ENCODE measurements at regions not wholly inside any gene's neighbourhood (a gene's known extent, or its start where the extent isn't known, plus 50 kb on each side); places are given as distances from the start of the nearest gene placed in this dataset.
"Not testable (repeated sequence)": the region's sequence is repeated elsewhere in the genome, so short reads cannot be mapped to it uniquely, and the experiment has no call there.

GRCh38 chr2:105494683-105495425 is 96.0 kb upstream of the FHL2 start:
- DNase-seq (ENCODE audit: low spot score) = no peak

- DNase-seq (ENCODE audit: low spot score) = no peak
Measured at GRCh38 chr2:105490956-105491355, 92.1 kb upstream of the FHL2 start.

- DNase-seq (ENCODE audit: low spot score) = no peak
Measured at GRCh38 chr2:105490204-105490603, 91.4 kb upstream of the FHL2 start.

GRCh38 chr2:105489168-105489878 is 90.5 kb upstream of the FHL2 start:
- DNase-seq (ENCODE audit: low spot score) = no peak

- no peak for DNase-seq (ENCODE audit: low spot score)
Measured at GRCh38 chr2:105488285-105488684, 89.4 kb upstream of the FHL2 start.

- DNase-seq (ENCODE audit: low spot score) = no peak
Measured at GRCh38 chr2:105487142-105488069, 88.6 kb upstream of the FHL2 start.

- DNase-seq (ENCODE audit: low spot score) = no peak
Measured at GRCh38 chr2:105486762-105487141, 87.9 kb upstream of the FHL2 start.

- no peak for DNase-seq (ENCODE audit: low spot score)
Measured at GRCh38 chr2:105478670-105479069, 79.8 kb upstream of the FHL2 start.

GRCh38 chr2:105477050-105477620 is 78.3 kb upstream of the FHL2 start:
- DNase-seq (ENCODE audit: low spot score) = not testable (repeated sequence)

GRCh38 chr2:105473011-105473410 is 74.2 kb upstream of the FHL2 start:
- DNase-seq (ENCODE audit: low spot score) = no peak

- DNase-seq (ENCODE audit: low spot score) = no peak
Measured at GRCh38 chr2:105470979-105471378, 72.1 kb upstream of the FHL2 start.

- no peak for DNase-seq (ENCODE audit: low spot score)
Measured at GRCh38 chr2:105469781-105470180, 70.9 kb upstream of the FHL2 start.

GRCh38 chr2:105468582-105469042 is 69.8 kb upstream of the FHL2 start:
- no peak for DNase-seq (ENCODE audit: low spot score)

- no peak for DNase-seq (ENCODE audit: low spot score)
Measured at GRCh38 chr2:105464325-105464724, 65.5 kb upstream of the FHL2 start.

- no peak for DNase-seq (ENCODE audit: low spot score)
Measured at GRCh38 chr2:105460048-105460732, 61.3 kb upstream of the FHL2 start.

GRCh38 chr2:105458076-105458475 is 59.2 kb upstream of the FHL2 start:
- DNase-seq (ENCODE audit: low spot score) = no peak

- DNase-seq (ENCODE audit: low spot score) = no peak
Measured at GRCh38 chr2:105455488-105456003, 56.7 kb upstream of the FHL2 start.

GRCh38 chr2:105454801-105455485 is 56.1 kb upstream of the FHL2 start:
- DNase-seq (ENCODE audit: low spot score) = no peak

GRCh38 chr2:105451571-105452166 is 52.8 kb upstream of the FHL2 start:
- DNase-seq (ENCODE audit: low spot score) = no peak

GRCh38 chr2:105450471-105450870 is 51.6 kb upstream of the FHL2 start:
- no peak for DNase-seq (ENCODE audit: low spot score)
